GM10248 (cell line): ENCODE measurements at regions not wholly inside any gene's neighbourhood (a gene's known extent, or its start where the extent isn't known, plus 50 kb on each side); places are given as distances from the start of the nearest gene placed in this dataset.

Experiments used
- CTCF ChIA-PET: fragments of 300-600 bp; sonication (Branson Sonifier 250); formaldehyde crosslinking; extraction: SDS; loops from one replicate; lab custom pipeline; 2021; ENCODE audit warnings: antibody characterized with exemption; lab: Yijun Ruan, JAX
- POLR2A ChIA-PET: fragments of 350-650 bp; sonication (Branson Sonifier 250); formaldehyde crosslinking; extraction: SDS; loops from one replicate; lab custom pipeline; 2020; ENCODE audit warnings: antibody characterized with exemption; lab: Yijun Ruan, JAX
- DNase-seq: peaks from one replicate; pipeline ENCODE4 v3.0.0; 2012; ENCODE audit errors: extremely low spot score
- TF ChIP-seq, protein P1 (sequence below): IDR thresholded peaks from 2 replicates; pipeline ENCODE4 v1.5.1; 2012; ENCODE audit warnings: mild to moderate bottlenecking, low read depth; ENCODE audit errors: extremely low read depth, missing control alignments, control extremely low read depth

GRCh38 chr10:129272866-129273650 is 194.0 kb upstream of the MGMT start:
- no peak for DNase-seq
- ChIA-PET POLR2A (no interaction called here), CTCF (no interaction called here)
- TF ChIP-seq, protein P1, sequence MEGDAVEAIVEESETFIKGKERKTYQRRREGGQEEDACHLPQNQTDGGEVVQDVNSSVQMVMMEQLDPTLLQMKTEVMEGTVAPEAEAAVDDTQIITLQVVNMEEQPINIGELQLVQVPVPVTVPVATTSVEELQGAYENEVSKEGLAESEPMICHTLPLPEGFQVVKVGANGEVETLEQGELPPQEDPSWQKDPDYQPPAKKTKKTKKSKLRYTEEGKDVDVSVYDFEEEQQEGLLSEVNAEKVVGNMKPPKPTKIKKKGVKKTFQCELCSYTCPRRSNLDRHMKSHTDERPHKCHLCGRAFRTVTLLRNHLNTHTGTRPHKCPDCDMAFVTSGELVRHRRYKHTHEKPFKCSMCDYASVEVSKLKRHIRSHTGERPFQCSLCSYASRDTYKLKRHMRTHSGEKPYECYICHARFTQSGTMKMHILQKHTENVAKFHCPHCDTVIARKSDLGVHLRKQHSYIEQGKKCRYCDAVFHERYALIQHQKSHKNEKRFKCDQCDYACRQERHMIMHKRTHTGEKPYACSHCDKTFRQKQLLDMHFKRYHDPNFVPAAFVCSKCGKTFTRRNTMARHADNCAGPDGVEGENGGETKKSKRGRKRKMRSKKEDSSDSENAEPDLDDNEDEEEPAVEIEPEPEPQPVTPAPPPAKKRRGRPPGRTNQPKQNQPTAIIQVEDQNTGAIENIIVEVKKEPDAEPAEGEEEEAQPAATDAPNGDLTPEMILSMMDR = no peak

DNA sequence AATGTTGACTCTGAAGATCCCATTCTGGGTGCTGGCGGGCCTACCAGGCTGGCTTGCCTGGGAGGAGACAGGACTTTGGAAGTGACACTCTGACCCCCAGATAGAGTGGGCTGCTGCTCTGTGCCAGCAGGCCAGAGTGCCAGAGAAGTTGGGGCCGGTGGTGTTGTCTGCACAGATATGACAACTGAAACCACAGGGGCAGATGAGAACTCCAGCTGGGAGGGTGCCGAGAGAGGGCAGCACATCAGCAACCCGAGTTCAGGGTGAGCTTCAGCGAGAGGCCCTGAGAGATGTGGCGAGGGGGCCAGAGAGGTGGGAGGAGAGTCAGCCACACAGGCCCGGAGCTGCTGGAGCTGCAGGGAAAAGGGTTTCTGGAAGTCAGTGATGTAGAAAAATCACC is 193.2 kb upstream of the MGMT start:
- no peak for DNase-seq
- TF ChIP-seq, protein P1 = no peak
- ChIA-PET POLR2A (no interaction called here), CTCF (no interaction called here)

- POLR2A ChIA-PET = no interaction called here
- CTCF ChIA-PET = no interaction called here
- TF ChIP-seq, protein P1 = no peak
- no peak for DNase-seq
Measured at GRCh38 chr10:129274748-129275474, 192.1 kb upstream of the MGMT start.

- ChIA-PET CTCF (no interaction called here), POLR2A (no interaction called here)
- TF ChIP-seq, protein P1 = no peak
- no peak for DNase-seq
Measured at GRCh38 chr10:129275886-129276285, 191.2 kb upstream of the MGMT start.

GRCh38 chr10:129277084-129277483 is 190.0 kb upstream of the MGMT start:
- TF ChIP-seq, protein P1 = no peak
- CTCF ChIA-PET = no interaction called here
- no peak for DNase-seq
- POLR2A ChIA-PET = no interaction called here

DNA sequence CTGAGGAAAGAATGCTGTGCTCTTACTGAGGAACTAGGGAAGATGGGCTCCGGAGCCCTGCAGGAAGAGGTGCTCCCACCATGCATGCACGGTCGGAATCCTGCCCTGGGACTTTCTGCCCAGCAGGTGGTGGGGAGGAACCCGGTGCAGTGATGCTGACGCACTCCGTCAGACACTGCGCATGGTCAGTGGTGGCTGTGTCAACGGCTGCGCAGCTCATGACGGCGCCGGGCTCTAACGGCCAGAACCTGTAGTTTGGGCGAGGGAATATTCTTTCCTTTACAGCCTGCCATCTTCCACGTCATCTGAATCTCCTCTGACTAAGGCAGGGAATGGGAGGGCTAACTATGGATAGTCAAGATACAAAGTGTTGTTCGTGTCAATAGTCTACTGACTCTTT is 189.2 kb upstream of the MGMT start:
- CTCF ChIA-PET = no interaction called here
- DNase-seq = no peak
- POLR2A ChIA-PET = no interaction called here
- TF ChIP-seq, protein P1 = no peak
